ENCODE measurements at regions not wholly inside any gene's neighbourhood (a gene's known extent, or its start where the extent isn't known, plus 50 kb on each side); places are given as distances from the start of the nearest gene placed in this dataset.

DNA sequence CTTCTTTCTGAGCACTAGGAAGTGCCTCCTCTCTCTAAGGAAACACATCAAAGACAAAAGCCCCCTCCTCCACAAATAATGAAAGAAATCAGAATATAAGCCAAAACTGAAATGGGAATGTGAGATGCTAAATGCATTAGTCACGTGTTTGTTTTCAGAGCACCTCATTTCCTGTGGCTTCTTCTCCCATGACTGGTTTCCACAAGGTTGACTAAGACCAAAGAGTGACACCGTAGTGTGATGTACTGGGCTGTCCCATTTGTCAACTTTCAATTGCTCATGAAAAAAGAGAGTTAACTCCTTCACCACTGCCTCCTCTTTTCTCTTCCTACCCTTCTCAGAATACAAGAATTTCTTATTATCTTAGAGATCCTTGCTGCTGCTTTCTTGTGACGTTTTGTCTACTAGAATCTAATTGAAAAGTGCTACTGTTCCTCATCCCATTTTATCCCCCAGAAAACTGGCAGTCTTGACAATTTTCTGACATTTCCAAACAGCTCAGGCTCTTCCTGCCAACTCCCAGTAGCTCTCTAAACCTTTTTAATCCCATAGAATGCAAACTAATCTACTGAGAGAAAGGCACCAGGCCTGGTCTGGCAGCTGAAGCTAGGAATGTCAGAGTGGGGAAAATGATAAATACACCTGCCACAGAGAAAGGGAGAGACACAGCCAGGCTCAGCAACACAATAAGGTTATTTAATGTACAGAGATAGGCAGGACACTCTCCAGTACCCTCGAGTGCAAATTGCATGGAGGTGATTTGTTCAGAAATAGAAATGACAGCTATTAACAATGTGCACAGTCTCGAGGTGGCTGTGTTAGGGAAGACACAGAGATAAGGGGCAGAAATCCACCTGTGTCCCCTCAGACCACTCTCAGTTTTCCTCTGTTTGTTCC lies 671.7 kb upstream of the NRSN1 start:
- Histone ChIP-seq H3K4me1 (ENCODE audit: control insufficient read depth in 5 of 5, insufficient read depth in 5 of 5, low read length in 5 of 5) (no peaks in the 10 kb centered on the region), H3K9me3 (ENCODE audit: control insufficient read depth in 5 of 5, low read length in 5 of 5) (no peaks in the 10 kb centered on the region), H3K4me3 (ENCODE audit: low read depth in 1 of 5, low read length in 5 of 5) (no peak overlapping the region), H3K9ac (ENCODE audit: low read length in 5 of 5) (no peak overlapping the region), H3K27me3 (ENCODE audit: control insufficient read depth in 5 of 5, insufficient read depth in 4 of 5, low read length in 5 of 5) (no peaks in the 10 kb centered on the region), H3K36me3 (ENCODE audit: control insufficient read depth in 5 of 5, insufficient read depth in 5 of 5, low read length in 5 of 5) (no peaks in the 10 kb centered on the region), H3K27ac (ENCODE audit: low read depth, low read length) (no peak overlapping the region)

DNA sequence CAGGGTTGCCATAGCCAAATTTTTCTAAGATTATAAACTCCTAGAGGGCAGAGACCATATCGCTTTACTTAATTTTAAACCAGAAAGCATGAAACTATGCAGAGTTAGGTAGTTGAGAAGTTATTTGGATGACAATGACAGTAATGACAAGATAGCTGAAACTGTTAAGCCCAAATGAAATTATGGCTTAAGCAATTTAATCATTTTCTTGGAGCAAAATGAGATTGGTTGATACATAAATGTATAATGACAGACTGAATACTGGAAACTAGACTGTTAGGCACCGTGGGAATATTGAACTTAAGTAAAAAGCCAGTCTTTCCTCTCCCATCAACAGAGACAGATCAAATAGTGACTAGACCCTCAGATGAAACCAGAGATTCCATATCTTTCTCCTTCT lies 670.3 kb upstream of the NRSN1 start:
- Histone ChIP-seq H3K4me3 (ENCODE audit: low read depth in 1 of 5, low read length in 5 of 5) (no peak overlapping the region), H3K27ac (ENCODE audit: low read depth, low read length) (no peak overlapping the region), H3K9ac (ENCODE audit: low read length in 5 of 5) (no peak overlapping the region), H3K27me3 (ENCODE audit: control insufficient read depth in 5 of 5, insufficient read depth in 4 of 5, low read length in 5 of 5) (no peaks in the 10 kb centered on the region), H3K4me1 (ENCODE audit: control insufficient read depth in 5 of 5, insufficient read depth in 5 of 5, low read length in 5 of 5) (no peaks in the 10 kb centered on the region), H3K36me3 (ENCODE audit: control insufficient read depth in 5 of 5, insufficient read depth in 5 of 5, low read length in 5 of 5) (no peaks in the 10 kb centered on the region), H3K9me3 (ENCODE audit: control insufficient read depth in 5 of 5, low read length in 5 of 5) (no peaks in the 10 kb centered on the region)

DNA sequence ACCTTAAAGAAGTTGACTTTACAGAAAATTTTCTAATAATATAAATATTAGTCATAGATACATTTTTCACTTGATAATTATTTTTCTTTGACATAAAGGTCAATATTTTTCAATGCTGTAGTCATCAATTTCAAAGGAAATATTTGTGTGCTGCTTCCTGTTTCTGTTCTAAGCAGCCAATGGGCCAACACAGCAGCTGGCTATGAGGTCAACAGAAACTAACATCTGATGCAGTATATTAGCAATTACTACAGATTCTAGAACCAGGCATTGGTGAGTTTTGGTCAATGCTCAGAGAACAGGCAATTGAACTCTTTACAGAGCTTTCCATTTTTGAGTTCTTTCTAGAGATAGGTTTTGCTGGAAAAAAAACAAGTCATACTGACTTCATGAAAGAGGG lies 669.6 kb upstream of the NRSN1 start:
- no peaks in the 10 kb centered on the region for H3K27me3 ChIP-seq (ENCODE audit: control insufficient read depth in 5 of 5, insufficient read depth in 4 of 5, low read length in 5 of 5)
- H3K27ac ChIP-seq (ENCODE audit: low read depth, low read length): no peak overlapping the region
- no peaks in the 10 kb centered on the region for H3K9me3 ChIP-seq (ENCODE audit: control insufficient read depth in 5 of 5, low read length in 5 of 5)
- H3K9ac ChIP-seq (ENCODE audit: low read length in 5 of 5): no peak overlapping the region
- no peaks in the 10 kb centered on the region for H3K4me1 ChIP-seq (ENCODE audit: control insufficient read depth in 5 of 5, insufficient read depth in 5 of 5, low read length in 5 of 5)
- no peak overlapping the region for H3K4me3 ChIP-seq (ENCODE audit: low read depth in 1 of 5, low read length in 5 of 5)
- no peaks in the 10 kb centered on the region for H3K36me3 ChIP-seq (ENCODE audit: control insufficient read depth in 5 of 5, insufficient read depth in 5 of 5, low read length in 5 of 5)

DNA sequence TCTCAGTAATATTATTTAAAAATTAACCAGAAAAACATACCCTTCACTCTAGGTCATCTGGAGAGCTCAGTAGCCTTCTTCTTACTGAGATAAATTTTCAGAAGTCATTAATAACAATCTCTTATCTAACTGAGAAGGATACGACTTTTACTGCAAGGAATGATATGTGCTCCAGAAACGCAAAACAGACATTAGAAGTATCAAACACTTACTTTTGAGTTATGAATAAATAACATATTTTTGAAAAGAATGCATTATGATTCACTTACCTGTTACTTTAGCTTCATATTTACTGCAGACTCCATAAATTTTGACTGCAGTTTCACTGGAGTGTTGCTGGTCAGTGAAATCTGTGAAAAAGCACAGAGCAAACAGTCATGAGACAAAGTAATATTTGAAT lies 668.7 kb upstream of the NRSN1 start:
- H3K9me3 ChIP-seq (ENCODE audit: control insufficient read depth in 5 of 5, low read length in 5 of 5): peaks cover 0 to 3% (median 0%) of the 10 kb centered on the region in 5 donors
- no peaks in the 10 kb centered on the region for H3K36me3 ChIP-seq (ENCODE audit: control insufficient read depth in 5 of 5, insufficient read depth in 5 of 5, low read length in 5 of 5)

DNA sequence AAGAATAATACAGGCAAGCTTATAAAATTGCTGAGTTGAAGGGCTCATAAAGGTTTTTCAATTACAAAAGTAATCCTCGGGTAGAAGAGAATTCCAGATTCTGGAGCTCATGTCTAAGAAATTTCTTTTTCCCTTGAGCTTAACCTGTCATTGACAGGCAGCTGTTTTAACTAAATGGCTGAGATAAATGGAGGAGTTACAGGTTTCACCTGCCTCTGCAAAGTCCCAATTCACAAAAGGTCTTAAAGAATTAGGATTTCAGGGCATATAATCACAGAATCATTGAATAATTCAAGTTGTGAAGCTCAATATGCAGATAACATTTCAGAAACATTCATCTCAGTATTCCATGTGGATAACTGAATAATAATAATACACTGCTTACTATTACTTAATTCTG lies 660.1 kb upstream of the NRSN1 start:
- Histone ChIP-seq H3K4me1 (ENCODE audit: control insufficient read depth in 5 of 5, insufficient read depth in 5 of 5, low read length in 5 of 5) (no peaks in the 10 kb centered on the region), H3K27me3 (ENCODE audit: control insufficient read depth in 5 of 5, insufficient read depth in 4 of 5, low read length in 5 of 5) (no peaks in the 10 kb centered on the region), H3K27ac (ENCODE audit: low read depth, low read length) (no peak overlapping the region), H3K4me3 (ENCODE audit: low read depth in 1 of 5, low read length in 5 of 5) (no peak overlapping the region), H3K36me3 (ENCODE audit: control insufficient read depth in 5 of 5, insufficient read depth in 5 of 5, low read length in 5 of 5) (no peaks in the 10 kb centered on the region), H3K9ac (ENCODE audit: low read length in 5 of 5) (no peak overlapping the region), H3K9me3 (ENCODE audit: control insufficient read depth in 5 of 5, low read length in 5 of 5) (peaks cover 0 to 3% (median 0%) of the 10 kb centered on the region in 5 donors)

More for the DNA sequence above, 668.7 kb upstream of the NRSN1 start:
- no peak overlapping the region for H3K4me3 ChIP-seq (ENCODE audit: low read depth in 1 of 5, low read length in 5 of 5)
- H3K27ac ChIP-seq (ENCODE audit: low read depth, low read length): no peak overlapping the region
- H3K4me1 ChIP-seq (ENCODE audit: control insufficient read depth in 5 of 5, insufficient read depth in 5 of 5, low read length in 5 of 5): no peaks in the 10 kb centered on the region
- no peaks in the 10 kb centered on the region for H3K27me3 ChIP-seq (ENCODE audit: control insufficient read depth in 5 of 5, insufficient read depth in 4 of 5, low read length in 5 of 5)
- no peak overlapping the region for H3K9ac ChIP-seq (ENCODE audit: low read length in 5 of 5)

DNA sequence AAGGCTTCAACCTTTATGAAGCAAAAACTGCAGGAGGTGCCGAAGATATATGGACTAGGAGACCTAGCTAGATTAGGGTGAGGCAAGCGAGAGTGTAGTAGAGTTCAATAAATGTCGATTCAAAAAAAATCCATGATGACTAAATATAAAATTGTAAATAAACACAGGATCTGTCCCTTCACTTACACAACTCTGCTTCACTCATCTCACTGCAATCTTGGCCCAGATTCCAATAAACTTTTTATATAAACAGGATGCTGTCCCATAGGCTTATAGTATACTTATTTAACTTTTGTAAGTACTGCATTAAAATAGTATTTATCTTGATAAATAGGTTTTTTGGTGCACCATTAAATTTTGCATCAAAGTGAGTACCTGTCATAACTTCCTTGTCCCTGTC lies 648.4 kb upstream of the NRSN1 start:
- no peaks in the 10 kb centered on the region for H3K36me3 ChIP-seq (ENCODE audit: control insufficient read depth in 5 of 5, insufficient read depth in 5 of 5, low read length in 5 of 5)
- H3K9me3 ChIP-seq (ENCODE audit: control insufficient read depth in 5 of 5, low read length in 5 of 5): peaks cover 0 to 4% (median 0%) of the 10 kb centered on the region in 5 donors
- H3K4me3 ChIP-seq (ENCODE audit: low read depth in 1 of 5, low read length in 5 of 5): no peak overlapping the region
- no peaks in the 10 kb centered on the region for H3K27me3 ChIP-seq (ENCODE audit: control insufficient read depth in 5 of 5, insufficient read depth in 4 of 5, low read length in 5 of 5)
- H3K9ac ChIP-seq (ENCODE audit: low read length in 5 of 5): no peak overlapping the region
- no peak overlapping the region for H3K27ac ChIP-seq (ENCODE audit: low read depth, low read length)
- H3K4me1 ChIP-seq (ENCODE audit: control insufficient read depth in 5 of 5, insufficient read depth in 5 of 5, low read length in 5 of 5): no peaks in the 10 kb centered on the region

DNA sequence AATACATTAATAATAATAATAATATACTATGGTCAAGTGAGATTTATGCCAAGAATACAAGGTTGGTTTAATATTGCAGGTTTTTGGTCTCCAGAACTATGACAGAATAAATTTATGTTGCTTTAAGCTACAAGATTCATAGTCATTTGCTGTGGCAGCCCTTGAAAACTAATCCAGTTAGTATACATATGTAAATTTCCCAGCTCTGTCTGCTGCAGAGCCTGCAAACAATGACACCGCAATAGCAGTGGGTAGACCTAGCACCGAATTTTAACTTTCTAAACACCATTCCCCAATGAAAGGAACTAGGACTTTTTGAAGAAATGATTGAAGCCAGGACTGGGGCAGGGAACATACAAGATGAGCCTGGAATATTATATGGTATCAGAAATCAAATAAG lies 647.7 kb upstream of the NRSN1 start:
- Histone ChIP-seq H3K4me3 (ENCODE audit: low read depth in 1 of 5, low read length in 5 of 5) (no peak overlapping the region), H3K36me3 (ENCODE audit: control insufficient read depth in 5 of 5, insufficient read depth in 5 of 5, low read length in 5 of 5) (no peaks in the 10 kb centered on the region), H3K9ac (ENCODE audit: low read length in 5 of 5) (no peak overlapping the region), H3K27ac (ENCODE audit: low read depth, low read length) (no peak overlapping the region), H3K4me1 (ENCODE audit: control insufficient read depth in 5 of 5, insufficient read depth in 5 of 5, low read length in 5 of 5) (no peaks in the 10 kb centered on the region), H3K9me3 (ENCODE audit: control insufficient read depth in 5 of 5, low read length in 5 of 5) (peaks cover 0 to 4% (median 0%) of the 10 kb centered on the region in 5 donors), H3K27me3 (ENCODE audit: control insufficient read depth in 5 of 5, insufficient read depth in 4 of 5, low read length in 5 of 5) (no peaks in the 10 kb centered on the region)

DNA sequence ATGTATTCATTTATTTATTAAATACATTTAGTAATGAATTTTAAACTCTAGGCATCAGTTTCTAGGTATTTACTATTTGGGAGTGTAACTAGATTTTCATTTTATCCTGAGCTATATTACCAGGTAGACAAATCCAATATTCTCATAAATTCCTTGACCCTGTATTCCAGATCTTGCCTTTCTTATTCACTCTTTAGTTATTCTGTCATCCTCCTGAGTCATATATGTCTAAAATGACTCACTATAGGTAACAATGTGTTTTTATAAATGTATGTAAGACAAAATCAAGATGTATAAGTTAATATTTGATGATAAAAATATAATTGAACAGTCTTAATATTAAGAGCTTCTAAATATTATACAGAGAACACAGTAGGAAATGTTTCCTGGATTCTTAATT lies 642.1 kb upstream of the NRSN1 start:
- Histone ChIP-seq H3K9me3 (ENCODE audit: control insufficient read depth in 5 of 5, low read length in 5 of 5) (no peaks in the 10 kb centered on the region), H3K36me3 (ENCODE audit: control insufficient read depth in 5 of 5, insufficient read depth in 5 of 5, low read length in 5 of 5) (no peaks in the 10 kb centered on the region), H3K27ac (ENCODE audit: low read depth, low read length) (no peak overlapping the region), H3K4me1 (ENCODE audit: control insufficient read depth in 5 of 5, insufficient read depth in 5 of 5, low read length in 5 of 5) (no peaks in the 10 kb centered on the region), H3K9ac (ENCODE audit: low read length in 5 of 5) (no peak overlapping the region), H3K27me3 (ENCODE audit: control insufficient read depth in 5 of 5, insufficient read depth in 4 of 5, low read length in 5 of 5) (no peaks in the 10 kb centered on the region), H3K4me3 (ENCODE audit: low read depth in 1 of 5, low read length in 5 of 5) (no peak overlapping the region)

DNA sequence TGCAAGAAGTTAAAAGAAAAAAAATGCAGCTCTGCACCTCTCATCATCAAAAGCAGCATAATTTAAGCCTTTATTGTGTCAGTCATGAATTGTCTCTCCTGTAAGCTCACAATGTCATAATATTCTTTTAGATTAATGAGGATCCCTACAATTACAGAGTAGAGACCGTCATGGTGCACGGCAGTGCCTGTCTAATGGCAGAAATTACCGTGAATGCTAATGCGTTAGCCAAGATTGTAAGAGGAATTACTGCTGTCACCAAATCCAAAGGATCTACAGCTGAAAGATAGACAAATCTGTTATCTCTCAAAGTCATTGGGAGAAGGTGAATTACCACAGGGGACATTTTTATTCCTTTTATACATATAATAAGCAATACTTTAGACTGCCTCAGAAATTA lies 631.6 kb upstream of the NRSN1 start:
- Histone ChIP-seq H3K27me3 (ENCODE audit: control insufficient read depth in 5 of 5, insufficient read depth in 4 of 5, low read length in 5 of 5) (no peaks in the 10 kb centered on the region), H3K4me1 (ENCODE audit: control insufficient read depth in 5 of 5, insufficient read depth in 5 of 5, low read length in 5 of 5) (no peaks in the 10 kb centered on the region), H3K9me3 (ENCODE audit: control insufficient read depth in 5 of 5, low read length in 5 of 5) (peaks cover 0 to 15% (median 10%) of the 10 kb centered on the region in 5 donors), H3K4me3 (ENCODE audit: low read depth in 1 of 5, low read length in 5 of 5) (no peak overlapping the region), H3K36me3 (ENCODE audit: control insufficient read depth in 5 of 5, insufficient read depth in 5 of 5, low read length in 5 of 5) (no peaks in the 10 kb centered on the region), H3K27ac (ENCODE audit: low read depth, low read length) (no peak overlapping the region), H3K9ac (ENCODE audit: low read length in 5 of 5) (no peak overlapping the region)

DNA sequence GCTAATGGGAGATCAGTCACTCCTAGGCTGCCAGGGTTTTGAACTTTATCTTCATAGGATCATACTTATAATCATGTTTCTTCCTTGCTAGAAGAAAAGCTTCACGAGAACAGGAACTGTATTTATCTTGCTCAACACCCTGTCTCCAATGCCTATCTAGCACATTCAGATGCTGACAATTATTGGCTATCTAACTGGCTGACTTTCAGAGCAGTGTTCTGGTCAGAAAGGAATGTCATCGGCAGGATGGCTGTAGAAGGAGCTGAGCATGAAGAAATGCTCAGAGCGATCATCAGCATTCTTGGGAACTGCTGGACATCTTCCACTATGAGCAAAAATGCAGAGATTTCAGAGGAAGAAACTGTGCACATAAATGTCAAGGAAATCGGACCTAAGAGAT lies 628.0 kb upstream of the NRSN1 start:
- no peak overlapping the region for H3K27ac ChIP-seq (ENCODE audit: low read depth, low read length)
- H3K9me3 ChIP-seq (ENCODE audit: control insufficient read depth in 5 of 5, low read length in 5 of 5): peaks cover 0 to 5% (median 0%) of the 10 kb centered on the region in 5 donors
- no peak overlapping the region for H3K4me3 ChIP-seq (ENCODE audit: low read depth in 1 of 5, low read length in 5 of 5)
- H3K4me1 ChIP-seq (ENCODE audit: control insufficient read depth in 5 of 5, insufficient read depth in 5 of 5, low read length in 5 of 5): no peaks in the 10 kb centered on the region
- H3K9ac ChIP-seq (ENCODE audit: low read length in 5 of 5): no peak overlapping the region
- H3K36me3 ChIP-seq (ENCODE audit: control insufficient read depth in 5 of 5, insufficient read depth in 5 of 5, low read length in 5 of 5): no peaks in the 10 kb centered on the region
- no peaks in the 10 kb centered on the region for H3K27me3 ChIP-seq (ENCODE audit: control insufficient read depth in 5 of 5, insufficient read depth in 4 of 5, low read length in 5 of 5)

Data from subcutaneous abdominal adipose tissue (tissue), 5 donors.